ENCODE measurements at regions not wholly inside any gene's neighbourhood (a gene's known extent, or its start where the extent isn't known, plus 50 kb on each side); places are given as distances from the start of the nearest gene placed in this dataset.

DNA sequence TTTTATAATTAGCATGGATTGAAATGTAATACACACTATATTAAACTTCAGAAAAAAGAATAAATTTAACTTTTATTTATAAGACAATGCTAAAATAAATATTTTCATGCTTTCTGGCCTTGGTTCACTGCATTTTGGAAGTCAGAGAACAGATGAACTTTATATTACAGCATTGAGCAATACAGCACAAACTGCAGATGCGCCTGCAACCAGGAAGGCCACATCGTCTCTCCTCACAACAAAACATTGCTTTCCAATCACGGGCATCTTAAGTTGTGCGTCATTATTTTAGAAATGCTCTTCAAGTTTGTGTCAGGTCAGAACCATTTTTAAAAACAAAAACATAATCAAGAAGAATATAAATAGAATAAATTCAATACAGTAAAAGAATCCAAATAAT is 89.3 kb upstream of the CEP126 start:
- no peaks in the 10 kb centered on the region for H3K36me3 ChIP-seq (ENCODE audit: control insufficient read depth in 1 of 2, insufficient read depth in 2 of 2, low read length in 2 of 2)
- no peak overlapping the region for H3K9ac ChIP-seq (ENCODE audit: low read length)
- ATAC-seq (no peak), DNase-seq (ENCODE audit: low read depth, low spot score) (no peak)
- H2AFZ ChIP-seq (ENCODE audit: low read depth, low read length, poor library complexity, severe bottlenecking): no peak overlapping the region
- intact Hi-C loops (cut with micrococcal nuclease): no loop called here
- RAD21 ChIA-PET (ENCODE audit: low non-redundant PET in 1 of 2, low total read pairs in 2 of 2, uncharacterized antibody in 2 of 2, unreplicated experiment in 2 of 2): no interaction called here
- CTCF ChIA-PET: no interaction called here
- POLR2A ChIA-PET: no interaction called here
- H3K27ac ChIP-seq (ENCODE audit: low read depth, low read length): no peak overlapping the region
- no peak overlapping the region for H3K4me3 ChIP-seq (replicated peaks in 1 of 2; ENCODE audit: low read depth in 1 of 2, low read length in 2 of 2)
- no peak for TF ChIP-seq EGR1 (IDR thresholded peaks at IDR 0.05; ENCODE audit: low read depth)
- TF ChIP-seq POLR2A (IDR thresholded peaks at IDR 0.05; ENCODE audit: borderline replicate concordance, extremely low read depth, insufficient read depth, insufficient read length): no peak
- TF ChIP-seq, protein P1, sequence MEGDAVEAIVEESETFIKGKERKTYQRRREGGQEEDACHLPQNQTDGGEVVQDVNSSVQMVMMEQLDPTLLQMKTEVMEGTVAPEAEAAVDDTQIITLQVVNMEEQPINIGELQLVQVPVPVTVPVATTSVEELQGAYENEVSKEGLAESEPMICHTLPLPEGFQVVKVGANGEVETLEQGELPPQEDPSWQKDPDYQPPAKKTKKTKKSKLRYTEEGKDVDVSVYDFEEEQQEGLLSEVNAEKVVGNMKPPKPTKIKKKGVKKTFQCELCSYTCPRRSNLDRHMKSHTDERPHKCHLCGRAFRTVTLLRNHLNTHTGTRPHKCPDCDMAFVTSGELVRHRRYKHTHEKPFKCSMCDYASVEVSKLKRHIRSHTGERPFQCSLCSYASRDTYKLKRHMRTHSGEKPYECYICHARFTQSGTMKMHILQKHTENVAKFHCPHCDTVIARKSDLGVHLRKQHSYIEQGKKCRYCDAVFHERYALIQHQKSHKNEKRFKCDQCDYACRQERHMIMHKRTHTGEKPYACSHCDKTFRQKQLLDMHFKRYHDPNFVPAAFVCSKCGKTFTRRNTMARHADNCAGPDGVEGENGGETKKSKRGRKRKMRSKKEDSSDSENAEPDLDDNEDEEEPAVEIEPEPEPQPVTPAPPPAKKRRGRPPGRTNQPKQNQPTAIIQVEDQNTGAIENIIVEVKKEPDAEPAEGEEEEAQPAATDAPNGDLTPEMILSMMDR (IDR thresholded peaks at IDR 0.05 in 2 of 3, conservative IDR thresholded peaks at IDR 0.05 in 1 of 3; ENCODE audit: borderline replicate concordance in 1 of 3, insufficient read depth in 1 of 3, low read depth in 2 of 3, low read length in 2 of 3): no peak
- TF ChIP-seq, protein P2, sequence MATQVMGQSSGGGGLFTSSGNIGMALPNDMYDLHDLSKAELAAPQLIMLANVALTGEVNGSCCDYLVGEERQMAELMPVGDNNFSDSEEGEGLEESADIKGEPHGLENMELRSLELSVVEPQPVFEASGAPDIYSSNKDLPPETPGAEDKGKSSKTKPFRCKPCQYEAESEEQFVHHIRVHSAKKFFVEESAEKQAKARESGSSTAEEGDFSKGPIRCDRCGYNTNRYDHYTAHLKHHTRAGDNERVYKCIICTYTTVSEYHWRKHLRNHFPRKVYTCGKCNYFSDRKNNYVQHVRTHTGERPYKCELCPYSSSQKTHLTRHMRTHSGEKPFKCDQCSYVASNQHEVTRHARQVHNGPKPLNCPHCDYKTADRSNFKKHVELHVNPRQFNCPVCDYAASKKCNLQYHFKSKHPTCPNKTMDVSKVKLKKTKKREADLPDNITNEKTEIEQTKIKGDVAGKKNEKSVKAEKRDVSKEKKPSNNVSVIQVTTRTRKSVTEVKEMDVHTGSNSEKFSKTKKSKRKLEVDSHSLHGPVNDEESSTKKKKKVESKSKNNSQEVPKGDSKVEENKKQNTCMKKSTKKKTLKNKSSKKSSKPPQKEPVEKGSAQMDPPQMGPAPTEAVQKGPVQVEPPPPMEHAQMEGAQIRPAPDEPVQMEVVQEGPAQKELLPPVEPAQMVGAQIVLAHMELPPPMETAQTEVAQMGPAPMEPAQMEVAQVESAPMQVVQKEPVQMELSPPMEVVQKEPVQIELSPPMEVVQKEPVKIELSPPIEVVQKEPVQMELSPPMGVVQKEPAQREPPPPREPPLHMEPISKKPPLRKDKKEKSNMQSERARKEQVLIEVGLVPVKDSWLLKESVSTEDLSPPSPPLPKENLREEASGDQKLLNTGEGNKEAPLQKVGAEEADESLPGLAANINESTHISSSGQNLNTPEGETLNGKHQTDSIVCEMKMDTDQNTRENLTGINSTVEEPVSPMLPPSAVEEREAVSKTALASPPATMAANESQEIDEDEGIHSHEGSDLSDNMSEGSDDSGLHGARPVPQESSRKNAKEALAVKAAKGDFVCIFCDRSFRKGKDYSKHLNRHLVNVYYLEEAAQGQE (IDR thresholded peaks at IDR 0.05; ENCODE audit: low read depth): no peak
- TF ChIP-seq, protein P3, sequence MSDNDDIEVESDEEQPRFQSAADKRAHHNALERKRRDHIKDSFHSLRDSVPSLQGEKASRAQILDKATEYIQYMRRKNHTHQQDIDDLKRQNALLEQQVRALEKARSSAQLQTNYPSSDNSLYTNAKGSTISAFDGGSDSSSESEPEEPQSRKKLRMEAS (IDR thresholded peaks at IDR 0.05): no peak
- TF ChIP-seq EZH2 (IDR thresholded peaks at IDR 0.05): no peak
- TF ChIP-seq RAD21 (IDR thresholded peaks at IDR 0.05; ENCODE audit: low read depth): no peak
- no peak for TF ChIP-seq ZFX (IDR thresholded peaks at IDR 0.05)
- TF ChIP-seq FOSL1 (IDR thresholded peaks at IDR 0.05; ENCODE audit: low read depth): no peak
- TF ChIP-seq ZNF274 (IDR thresholded peaks at IDR 0.05; ENCODE audit: low read depth, low read length): no peak
- no peak for TF ChIP-seq CBX3 (IDR thresholded peaks at IDR 0.05; ENCODE audit: low read depth)
- TF ChIP-seq EZH2phosphoT487 (IDR thresholded peaks at IDR 0.05; ENCODE audit: borderline replicate concordance): no peak
- TF ChIP-seq YY1 (IDR thresholded peaks at IDR 0.05; ENCODE audit: extremely low read depth, insufficient replicate concordance, low read depth, low read length): no peak
- no peak for TF ChIP-seq SIN3A (IDR thresholded peaks at IDR 0.05; ENCODE audit: low read depth)
- TF ChIP-seq, protein P4, sequence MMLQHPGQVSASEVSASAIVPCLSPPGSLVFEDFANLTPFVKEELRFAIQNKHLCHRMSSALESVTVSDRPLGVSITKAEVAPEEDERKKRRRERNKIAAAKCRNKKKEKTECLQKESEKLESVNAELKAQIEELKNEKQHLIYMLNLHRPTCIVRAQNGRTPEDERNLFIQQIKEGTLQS (IDR thresholded peaks at IDR 0.05): no peak
- TF ChIP-seq, protein P5, sequence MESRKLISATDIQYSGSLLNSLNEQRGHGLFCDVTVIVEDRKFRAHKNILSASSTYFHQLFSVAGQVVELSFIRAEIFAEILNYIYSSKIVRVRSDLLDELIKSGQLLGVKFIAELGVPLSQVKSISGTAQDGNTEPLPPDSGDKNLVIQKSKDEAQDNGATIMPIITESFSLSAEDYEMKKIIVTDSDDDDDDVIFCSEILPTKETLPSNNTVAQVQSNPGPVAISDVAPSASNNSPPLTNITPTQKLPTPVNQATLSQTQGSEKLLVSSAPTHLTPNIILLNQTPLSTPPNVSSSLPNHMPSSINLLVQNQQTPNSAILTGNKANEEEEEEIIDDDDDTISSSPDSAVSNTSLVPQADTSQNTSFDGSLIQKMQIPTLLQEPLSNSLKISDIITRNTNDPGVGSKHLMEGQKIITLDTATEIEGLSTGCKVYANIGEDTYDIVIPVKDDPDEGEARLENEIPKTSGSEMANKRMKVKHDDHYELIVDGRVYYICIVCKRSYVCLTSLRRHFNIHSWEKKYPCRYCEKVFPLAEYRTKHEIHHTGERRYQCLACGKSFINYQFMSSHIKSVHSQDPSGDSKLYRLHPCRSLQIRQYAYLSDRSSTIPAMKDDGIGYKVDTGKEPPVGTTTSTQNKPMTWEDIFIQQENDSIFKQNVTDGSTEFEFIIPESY (IDR thresholded peaks at IDR 0.05; ENCODE audit: extremely low read depth, insufficient replicate concordance, low read length): no peak
- H3K9me2 ChIP-seq (ENCODE audit: insufficient read depth): no peaks in the 10 kb centered on the region
- no peaks in the 10 kb centered on the region for H3K4me1 ChIP-seq (ENCODE audit: control insufficient read depth in 1 of 2, insufficient read depth in 2 of 2, low read length in 2 of 2)
- H3K4me2 ChIP-seq (ENCODE audit: low read length): no peak overlapping the region
- no peaks in the 10 kb centered on the region for H3K27me3 ChIP-seq (ENCODE audit: insufficient read depth, low read length)
- H3K9me3 ChIP-seq (ENCODE audit: control insufficient read depth in 1 of 2, insufficient read depth in 1 of 2, low read depth in 1 of 2, low read length in 2 of 2): no peaks in the 10 kb centered on the region
- no peaks in the 10 kb centered on the region for H4K20me1 ChIP-seq (ENCODE audit: insufficient read depth)
- no TSS peak for BruUV-seq (replicated peaks)
- H3K79me2 ChIP-seq (ENCODE audit: insufficient read depth, low read length): no peaks in the 10 kb centered on the region
